ENCODE measurements at regions not wholly inside any gene's neighbourhood (a gene's known extent, or its start where the extent isn't known, plus 50 kb on each side); places are given as distances from the start of the nearest gene placed in this dataset.

DNA sequence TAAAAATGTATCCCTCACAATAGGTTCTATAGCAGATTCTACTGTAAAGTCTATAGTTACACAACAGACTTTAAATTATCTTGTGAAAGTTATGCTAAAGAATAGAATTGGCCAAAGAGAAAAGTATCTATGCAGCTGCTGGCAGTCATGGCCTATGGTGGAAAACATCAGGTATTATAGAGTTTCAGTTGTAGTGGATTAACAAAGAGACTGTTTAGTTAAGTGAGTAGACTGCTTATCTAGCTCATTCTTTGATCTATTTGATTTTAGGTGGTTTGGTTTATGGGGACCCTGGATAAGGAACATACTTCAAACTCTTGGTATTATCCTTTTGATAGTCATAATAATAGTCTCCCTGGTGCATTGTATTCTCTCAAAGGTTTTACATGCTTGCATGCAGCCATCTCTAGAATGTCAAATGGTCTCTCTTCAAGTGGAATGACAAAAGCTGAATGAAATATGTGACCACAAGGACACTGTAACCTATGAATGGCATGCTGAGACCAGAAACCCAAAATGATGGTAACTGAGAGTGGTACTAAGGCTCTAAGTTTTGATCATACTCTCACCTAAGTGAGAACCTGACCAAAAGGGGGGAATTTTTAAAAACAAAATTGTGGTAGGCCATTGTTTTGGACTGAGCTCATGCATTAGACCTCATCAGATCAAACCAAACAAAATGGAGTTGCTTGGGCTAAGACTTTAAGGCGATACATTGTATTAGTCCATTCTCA lies 54.9 kb upstream of the NAMPT start:
- no peak for DNase-seq

DNA sequence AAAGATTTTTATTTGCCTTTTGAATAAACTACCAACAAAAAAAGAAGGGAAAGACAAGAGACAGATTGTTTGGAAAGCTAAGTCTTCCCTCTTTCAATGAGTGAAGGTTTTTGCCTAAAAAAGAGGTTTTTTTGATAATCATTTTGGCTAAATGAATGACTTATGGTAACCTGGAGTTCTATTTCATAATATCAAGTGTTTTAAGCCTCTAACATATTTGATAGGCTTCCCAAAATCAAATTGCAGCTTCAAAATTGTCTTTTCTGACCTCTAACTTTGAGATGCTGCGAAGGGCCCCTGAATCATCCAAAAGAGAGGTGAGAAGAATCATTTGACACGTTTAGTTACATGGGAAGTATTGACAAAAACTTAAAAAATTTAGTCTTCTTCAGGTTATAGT lies 53.0 kb upstream of the NAMPT start:
- no peak for DNase-seq

DNA sequence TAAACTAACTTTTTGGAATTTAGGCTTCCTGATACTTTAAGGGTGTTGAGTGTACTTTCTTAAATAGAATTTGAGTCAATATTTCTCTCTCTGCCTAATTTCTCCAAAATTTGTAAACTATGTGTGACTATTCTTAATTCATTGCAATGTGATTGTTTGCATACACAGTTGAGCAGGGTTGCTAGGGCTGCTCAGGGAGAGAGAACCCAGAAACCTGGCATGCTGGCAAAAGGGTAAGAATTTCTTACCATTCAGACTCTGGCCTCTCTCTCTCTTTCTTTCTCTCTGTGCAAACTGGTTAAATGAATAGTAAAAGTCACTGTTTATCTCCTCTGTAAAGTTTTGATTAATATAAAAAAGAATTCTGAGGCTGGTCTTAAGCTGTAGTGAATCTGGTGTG lies 51.0 kb upstream of the NAMPT start:
- DNase-seq, result no peak
